ENCODE measurements at regions not wholly inside any gene's neighbourhood (a gene's known extent, or its start where the extent isn't known, plus 50 kb on each side); places are given as distances from the start of the nearest gene placed in this dataset.

DNA sequence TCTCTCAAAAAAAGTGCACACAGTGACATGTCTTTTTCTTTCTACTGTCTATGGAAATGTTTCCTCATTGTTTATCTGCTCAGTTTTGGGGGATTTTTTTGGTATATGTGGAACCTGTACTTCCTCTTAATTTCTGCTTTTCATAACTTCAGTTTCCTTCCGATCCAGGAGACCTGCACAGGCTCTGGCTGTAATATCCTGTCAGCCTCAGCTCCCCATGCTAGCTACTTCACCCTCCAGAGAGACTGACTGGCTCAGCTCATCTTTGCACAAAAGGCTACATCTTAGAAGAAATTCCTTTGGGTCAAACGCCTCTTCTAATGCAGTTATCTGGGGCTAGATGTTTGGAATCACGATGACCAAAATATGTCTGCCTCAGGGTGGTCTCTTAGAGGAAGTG is 378.4 kb downstream of the RND3 start:
- Histone ChIP-seq H3K36me3 (ENCODE audit: control insufficient read depth, insufficient read depth, low read length) (no peaks in the 10 kb centered on the region), H3K27ac (ENCODE audit: low read length) (no peak overlapping the region), H3K4me3 (ENCODE audit: low read depth in 2 of 2, low read length in 2 of 2) (no peak overlapping the region), H3K4me1 (ENCODE audit: control insufficient read depth, insufficient read depth, low read length) (no peaks in the 10 kb centered on the region), H3K27me3 (ENCODE audit: control insufficient read depth, insufficient read depth, low read length) (no peaks in the 10 kb centered on the region), H3K9me3 (ENCODE audit: control insufficient read depth, insufficient read depth, low read depth, low read length) (no peaks in the 10 kb centered on the region)
- TF ChIP-seq SIN3A (IDR thresholded peaks at IDR 0.05; ENCODE audit: borderline replicate concordance, insufficient read depth, low read depth, low read length) (no peak), TCF7L2 (IDR thresholded peaks at IDR 0.05; ENCODE audit: low read depth, low read length) (no peak), POLR2AphosphoS5 (IDR thresholded peaks at IDR 0.05; ENCODE audit: low read depth, low read length) (no peak), REST (IDR thresholded peaks at IDR 0.05; ENCODE audit: insufficient read depth in 1 of 2, low read depth in 2 of 2, low read length in 1 of 2) (no peak)
- TF ChIP-seq, protein P1, sequence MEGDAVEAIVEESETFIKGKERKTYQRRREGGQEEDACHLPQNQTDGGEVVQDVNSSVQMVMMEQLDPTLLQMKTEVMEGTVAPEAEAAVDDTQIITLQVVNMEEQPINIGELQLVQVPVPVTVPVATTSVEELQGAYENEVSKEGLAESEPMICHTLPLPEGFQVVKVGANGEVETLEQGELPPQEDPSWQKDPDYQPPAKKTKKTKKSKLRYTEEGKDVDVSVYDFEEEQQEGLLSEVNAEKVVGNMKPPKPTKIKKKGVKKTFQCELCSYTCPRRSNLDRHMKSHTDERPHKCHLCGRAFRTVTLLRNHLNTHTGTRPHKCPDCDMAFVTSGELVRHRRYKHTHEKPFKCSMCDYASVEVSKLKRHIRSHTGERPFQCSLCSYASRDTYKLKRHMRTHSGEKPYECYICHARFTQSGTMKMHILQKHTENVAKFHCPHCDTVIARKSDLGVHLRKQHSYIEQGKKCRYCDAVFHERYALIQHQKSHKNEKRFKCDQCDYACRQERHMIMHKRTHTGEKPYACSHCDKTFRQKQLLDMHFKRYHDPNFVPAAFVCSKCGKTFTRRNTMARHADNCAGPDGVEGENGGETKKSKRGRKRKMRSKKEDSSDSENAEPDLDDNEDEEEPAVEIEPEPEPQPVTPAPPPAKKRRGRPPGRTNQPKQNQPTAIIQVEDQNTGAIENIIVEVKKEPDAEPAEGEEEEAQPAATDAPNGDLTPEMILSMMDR (IDR thresholded peaks at IDR 0.05), result no peak
- CTCF ChIA-PET, result no interaction called here
- in situ Hi-C loops (cut with HindIII; ENCODE audit: low pct_unique_long_range_greater_than_20kb, low sequenced_read_pairs), result no loop called here
- no TSS peak for BruUV-seq (replicated peaks)
- no peak for ATAC-seq
- POLR2A ChIA-PET, result no interaction called here
- intact Hi-C loops (cut with micrococcal nuclease; ENCODE audit: unreplicated experiment), result no loop called here
- no peak for DNase-seq (ENCODE audit: low read depth, low spot score)

DNA sequence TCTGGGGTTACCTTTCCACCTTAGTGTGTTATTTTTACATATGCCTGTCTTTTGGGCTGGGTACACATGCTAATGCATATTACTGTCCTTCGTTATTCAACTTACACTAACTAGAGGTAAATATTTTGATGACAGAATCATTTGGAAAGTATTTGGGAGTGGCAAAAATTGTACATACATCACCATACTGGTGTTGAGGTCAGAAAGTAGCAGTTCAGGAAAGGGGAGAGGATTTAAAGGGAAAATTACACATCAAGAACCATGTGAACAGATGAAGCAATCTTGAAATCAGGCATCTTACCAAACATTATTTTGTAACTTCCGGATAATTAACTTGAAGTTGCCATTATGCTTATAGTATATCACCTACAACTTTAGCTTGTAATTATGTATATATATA is 379.7 kb downstream of the RND3 start:
- in situ Hi-C loops (cut with HindIII; ENCODE audit: low pct_unique_long_range_greater_than_20kb, low sequenced_read_pairs), result no loop called here
- no peaks in the 10 kb centered on the region for H3K4me1 ChIP-seq (ENCODE audit: control insufficient read depth, insufficient read depth, low read length)
- POLR2A ChIA-PET, result no interaction called here
- no peaks in the 10 kb centered on the region for H3K9me3 ChIP-seq (ENCODE audit: control insufficient read depth, insufficient read depth, low read depth, low read length)
- no peaks in the 10 kb centered on the region for H3K27me3 ChIP-seq (ENCODE audit: control insufficient read depth, insufficient read depth, low read length)
- no peak for TF ChIP-seq SIN3A (IDR thresholded peaks at IDR 0.05; ENCODE audit: borderline replicate concordance, insufficient read depth, low read depth, low read length)
- TF ChIP-seq TCF7L2 (IDR thresholded peaks at IDR 0.05; ENCODE audit: low read depth, low read length), result no peak
- TF ChIP-seq REST (IDR thresholded peaks at IDR 0.05; ENCODE audit: insufficient read depth in 1 of 2, low read depth in 2 of 2, low read length in 1 of 2), result no peak
- no peak for TF ChIP-seq POLR2AphosphoS5 (IDR thresholded peaks at IDR 0.05; ENCODE audit: low read depth, low read length)
- TF ChIP-seq, protein P1 (IDR thresholded peaks at IDR 0.05), result no peak
- CTCF ChIA-PET, result no interaction called here
- no peak overlapping the region; the same call in 1 of the 2 replicates for H3K27ac ChIP-seq (ENCODE audit: low read length)
- DNase-seq (ENCODE audit: low read depth, low spot score), result no peak
- H3K4me3 ChIP-seq (ENCODE audit: low read depth in 2 of 2, low read length in 2 of 2), result no peak overlapping the region
- intact Hi-C loops (cut with micrococcal nuclease; ENCODE audit: unreplicated experiment), result no loop called here
- no peaks in the 10 kb centered on the region for H3K36me3 ChIP-seq (ENCODE audit: control insufficient read depth, insufficient read depth, low read length)
- no peak for ATAC-seq
- BruUV-seq (replicated peaks), result no TSS peak
